WTC11 (cell line): ENCODE measurements at regions not wholly inside any gene's neighbourhood (a gene's known extent, or its start where the extent isn't known, plus 50 kb on each side); places are given as distances from the start of the nearest gene placed in this dataset.

Experiments used
- ATAC-seq: fragments of 200-7000 bp; cut with Tn5 transposase; 2 replicates; pipeline ENCODE4 v1.10.0; 2021; ENCODE audit warnings: mild to moderate bottlenecking, moderate library complexity
- CTCF ChIA-PET: fragments of 300-600 bp; sonication (Branson Sonifier 250); formaldehyde crosslinking; loops from one replicate; lab custom pipeline; 2021; ENCODE audit warnings: antibody characterized with exemption; lab: Charles Lee
- POLR2A ChIA-PET: fragments of 350-600 bp; sonication (Branson Sonifier 250); formaldehyde crosslinking; loops from one replicate; lab custom pipeline; 2021; ENCODE audit warnings: antibody characterized with exemption; lab: Charles Lee
- DNase-seq: peaks from one replicate; pipeline ENCODE4 v3.0.0; 2021; ENCODE audit warnings: low spot score
- H3K27ac Mint-ChIP-seq: 2 replicates; pipeline ENCODE4 v1.8.0; 2021; ENCODE audit warnings: mixed read lengths
- H3K27me3 Mint-ChIP-seq: 2 replicates; pipeline ENCODE4 v1.8.0; 2021; ENCODE audit warnings: low read depth, mild to moderate bottlenecking, moderate library complexity, mixed read lengths
- H3K36me3 Mint-ChIP-seq: 2 replicates; pipeline ENCODE4 v1.8.0; 2021; ENCODE audit warnings: mixed read lengths
- H3K4me1 Mint-ChIP-seq: 2 replicates; pipeline ENCODE4 v1.8.0; 2022; ENCODE audit warnings: mixed read lengths
- H3K4me3 Mint-ChIP-seq: 2 replicates; pipeline ENCODE4 v1.8.0; 2021; ENCODE audit warnings: mild to moderate bottlenecking, moderate library complexity, mixed read lengths
- H3K9me3 Mint-ChIP-seq: 2 replicates; pipeline ENCODE4 v1.8.0; 2021; ENCODE audit warnings: mixed read lengths
- CREB1 ChIP-seq: sonication (generic); formaldehyde crosslinking; IDR thresholded peaks from 2 replicates; pipeline ENCODE4 v1.8.0; 2023; ENCODE audit warnings: mild to moderate bottlenecking, missing genetic modification reagents
- HMGA2 ChIP-seq: fragments of 250-450 bp; sonication (Bioruptor Pico); IDR thresholded peaks from 2 replicates; pipeline ENCODE4 v1.4.0; 2021; ENCODE audit warnings: mild to moderate bottlenecking, moderate library complexity
- JAZF1 ChIP-seq: fragments of 250-450 bp; sonication (Bioruptor Pico); IDR thresholded peaks from 2 replicates; pipeline ENCODE4 v1.9.0; 2021; ENCODE audit warnings: moderate library complexity, mild to moderate bottlenecking, inconsistent platforms
- OVOL2 ChIP-seq: fragments of 250-450 bp; sonication (Bioruptor Pico); IDR thresholded peaks from 2 replicates; pipeline ENCODE4 v1.9.0; 2021; ENCODE audit warnings: mild to moderate bottlenecking, borderline replicate concordance
- PRRX2 ChIP-seq: fragments of 250-450 bp; sonication (Bioruptor Pico); IDR thresholded peaks from 2 replicates; pipeline ENCODE4 v1.8.0; 2021; ENCODE audit warnings: mild to moderate bottlenecking
- SP1 ChIP-seq: sonication (generic); formaldehyde crosslinking; conservative IDR thresholded peaks from 2 replicates; pipeline ENCODE4 v1.8.1; 2022; ENCODE audit warnings: missing genetic modification reagents
- ZNF138 ChIP-seq: sonication (generic); formaldehyde crosslinking; conservative IDR thresholded peaks from 2 replicates; pipeline ENCODE4 v1.8.1; 2022; ENCODE audit warnings: mild to moderate bottlenecking, moderate library complexity, missing genetic modification reagents
- ZNF219 ChIP-seq: sonication (generic); formaldehyde crosslinking; IDR thresholded peaks from 2 replicates; pipeline ENCODE4 v1.8.0; 2023; ENCODE audit warnings: missing genetic modification reagents, mild to moderate bottlenecking, borderline replicate concordance
- ZNF317 ChIP-seq: sonication (generic); formaldehyde crosslinking; IDR thresholded peaks from 2 replicates; pipeline ENCODE4 v1.8.1; 2023; ENCODE audit warnings: low read depth, mild to moderate bottlenecking, moderate library complexity, missing genetic modification reagents, borderline replicate concordance
- ZNF671 ChIP-seq: fragments of 250-450 bp; sonication (Bioruptor Pico); IDR thresholded peaks from 2 replicates; pipeline ENCODE4 v1.8.0; 2021; ENCODE audit warnings: mild to moderate bottlenecking
- TF ChIP-seq, protein P1 (sequence below): sonication (generic); formaldehyde crosslinking; IDR thresholded peaks from 2 replicates; pipeline ENCODE4 v1.8.1; 2022; ENCODE audit warnings: mild to moderate bottlenecking, moderate library complexity, missing genetic modification reagents
- TF ChIP-seq, protein P2 (sequence below): sonication (generic); formaldehyde crosslinking; IDR thresholded peaks from 2 replicates; pipeline ENCODE4 v1.8.0; 2023; ENCODE audit warnings: mild to moderate bottlenecking, missing genetic modification reagents
- TF ChIP-seq, protein P3 (sequence below): fragments of 200-600 bp; IDR thresholded peaks from 2 replicates; pipeline ENCODE4 v1.8.0; 2022; ENCODE audit warnings: antibody characterized with exemption
- TF ChIP-seq, protein P4 (sequence below): fragments of 250-450 bp; sonication (Bioruptor Pico); conservative IDR thresholded peaks from 2 replicates; pipeline ENCODE4 v1.9.0; 2021; ENCODE audit warnings: mild to moderate bottlenecking
- TF ChIP-seq, protein P5 (sequence below): sonication (generic); formaldehyde crosslinking; IDR thresholded peaks from 2 replicates; pipeline ENCODE4 v1.8.1; 2022; ENCODE audit warnings: low read depth, missing genetic modification reagents, borderline replicate concordance
- TF ChIP-seq, protein P6 (sequence below): sonication (generic); formaldehyde crosslinking; conservative IDR thresholded peaks from 2 replicates; pipeline ENCODE4 v1.8.1; 2022; ENCODE audit warnings: mild to moderate bottlenecking, missing genetic modification reagents

DNA sequence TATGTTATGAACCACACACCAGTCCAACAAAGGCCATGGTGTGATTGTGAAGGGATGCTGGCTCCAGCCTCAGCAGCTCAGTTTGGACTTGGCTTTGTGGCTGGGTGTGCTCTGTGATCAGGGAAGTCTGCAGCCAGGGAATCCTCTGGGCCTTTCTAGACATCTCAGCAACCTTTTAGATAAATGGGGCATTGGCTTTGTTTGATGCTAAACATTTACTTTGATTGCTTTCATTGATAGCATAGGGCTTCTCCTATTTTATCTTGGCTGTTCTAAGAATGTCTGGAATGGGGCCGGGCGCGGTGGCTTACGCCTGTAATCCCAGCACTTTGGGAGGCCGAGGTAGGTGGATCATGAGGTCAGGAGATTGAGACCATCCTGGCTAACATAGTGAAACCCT is 104.5 kb downstream of the VAPA start (continued):
- TF ChIP-seq, protein P1, sequence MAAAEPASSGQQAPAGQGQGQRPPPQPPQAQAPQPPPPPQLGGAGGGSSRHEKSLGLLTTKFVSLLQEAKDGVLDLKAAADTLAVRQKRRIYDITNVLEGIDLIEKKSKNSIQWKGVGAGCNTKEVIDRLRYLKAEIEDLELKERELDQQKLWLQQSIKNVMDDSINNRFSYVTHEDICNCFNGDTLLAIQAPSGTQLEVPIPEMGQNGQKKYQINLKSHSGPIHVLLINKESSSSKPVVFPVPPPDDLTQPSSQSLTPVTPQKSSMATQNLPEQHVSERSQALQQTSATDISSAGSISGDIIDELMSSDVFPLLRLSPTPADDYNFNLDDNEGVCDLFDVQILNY (CRISPR knock-in tag): no peak

DNA sequence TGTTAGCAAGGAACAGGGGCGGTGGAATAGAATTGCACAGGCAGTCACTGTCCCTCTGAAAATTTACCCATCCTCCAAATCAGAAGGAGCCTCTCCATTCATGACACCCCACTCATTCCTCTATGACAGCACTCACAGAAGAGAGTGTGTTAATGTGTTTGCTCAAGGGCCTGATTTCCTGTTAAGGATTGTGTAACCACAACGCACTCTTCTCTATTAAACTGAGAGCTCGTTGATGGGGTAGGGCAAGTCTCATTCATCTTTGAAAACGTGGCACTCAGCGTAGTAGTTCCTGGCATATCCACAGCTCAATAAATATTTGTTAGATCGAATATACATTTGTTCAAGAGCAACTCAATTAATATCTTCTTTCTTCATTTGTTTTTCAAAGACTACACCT is 106.4 kb downstream of the VAPA start:
- no peak for ATAC-seq
- no peaks in the 10 kb centered on the region for H3K36me3 Mint-ChIP-seq
- H3K9me3 Mint-ChIP-seq: peaks cover 18% of the 10 kb centered on the region
- no peak overlapping the region for H3K4me3 Mint-ChIP-seq
- no peak overlapping the region for H3K27ac Mint-ChIP-seq
- POLR2A ChIA-PET: no interaction called here
- TF ChIP-seq, protein P2, sequence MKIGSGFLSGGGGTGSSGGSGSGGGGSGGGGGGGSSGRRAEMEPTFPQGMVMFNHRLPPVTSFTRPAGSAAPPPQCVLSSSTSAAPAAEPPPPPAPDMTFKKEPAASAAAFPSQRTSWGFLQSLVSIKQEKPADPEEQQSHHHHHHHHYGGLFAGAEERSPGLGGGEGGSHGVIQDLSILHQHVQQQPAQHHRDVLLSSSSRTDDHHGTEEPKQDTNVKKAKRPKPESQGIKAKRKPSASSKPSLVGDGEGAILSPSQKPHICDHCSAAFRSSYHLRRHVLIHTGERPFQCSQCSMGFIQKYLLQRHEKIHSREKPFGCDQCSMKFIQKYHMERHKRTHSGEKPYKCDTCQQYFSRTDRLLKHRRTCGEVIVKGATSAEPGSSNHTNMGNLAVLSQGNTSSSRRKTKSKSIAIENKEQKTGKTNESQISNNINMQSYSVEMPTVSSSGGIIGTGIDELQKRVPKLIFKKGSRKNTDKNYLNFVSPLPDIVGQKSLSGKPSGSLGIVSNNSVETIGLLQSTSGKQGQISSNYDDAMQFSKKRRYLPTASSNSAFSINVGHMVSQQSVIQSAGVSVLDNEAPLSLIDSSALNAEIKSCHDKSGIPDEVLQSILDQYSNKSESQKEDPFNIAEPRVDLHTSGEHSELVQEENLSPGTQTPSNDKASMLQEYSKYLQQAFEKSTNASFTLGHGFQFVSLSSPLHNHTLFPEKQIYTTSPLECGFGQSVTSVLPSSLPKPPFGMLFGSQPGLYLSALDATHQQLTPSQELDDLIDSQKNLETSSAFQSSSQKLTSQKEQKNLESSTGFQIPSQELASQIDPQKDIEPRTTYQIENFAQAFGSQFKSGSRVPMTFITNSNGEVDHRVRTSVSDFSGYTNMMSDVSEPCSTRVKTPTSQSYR: no peak
- TF ChIP-seq, protein P3, sequence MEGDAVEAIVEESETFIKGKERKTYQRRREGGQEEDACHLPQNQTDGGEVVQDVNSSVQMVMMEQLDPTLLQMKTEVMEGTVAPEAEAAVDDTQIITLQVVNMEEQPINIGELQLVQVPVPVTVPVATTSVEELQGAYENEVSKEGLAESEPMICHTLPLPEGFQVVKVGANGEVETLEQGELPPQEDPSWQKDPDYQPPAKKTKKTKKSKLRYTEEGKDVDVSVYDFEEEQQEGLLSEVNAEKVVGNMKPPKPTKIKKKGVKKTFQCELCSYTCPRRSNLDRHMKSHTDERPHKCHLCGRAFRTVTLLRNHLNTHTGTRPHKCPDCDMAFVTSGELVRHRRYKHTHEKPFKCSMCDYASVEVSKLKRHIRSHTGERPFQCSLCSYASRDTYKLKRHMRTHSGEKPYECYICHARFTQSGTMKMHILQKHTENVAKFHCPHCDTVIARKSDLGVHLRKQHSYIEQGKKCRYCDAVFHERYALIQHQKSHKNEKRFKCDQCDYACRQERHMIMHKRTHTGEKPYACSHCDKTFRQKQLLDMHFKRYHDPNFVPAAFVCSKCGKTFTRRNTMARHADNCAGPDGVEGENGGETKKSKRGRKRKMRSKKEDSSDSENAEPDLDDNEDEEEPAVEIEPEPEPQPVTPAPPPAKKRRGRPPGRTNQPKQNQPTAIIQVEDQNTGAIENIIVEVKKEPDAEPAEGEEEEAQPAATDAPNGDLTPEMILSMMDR: no peak
- TF ChIP-seq JAZF1 (CRISPR knock-in tag): no peak
- TF ChIP-seq, protein P4, sequence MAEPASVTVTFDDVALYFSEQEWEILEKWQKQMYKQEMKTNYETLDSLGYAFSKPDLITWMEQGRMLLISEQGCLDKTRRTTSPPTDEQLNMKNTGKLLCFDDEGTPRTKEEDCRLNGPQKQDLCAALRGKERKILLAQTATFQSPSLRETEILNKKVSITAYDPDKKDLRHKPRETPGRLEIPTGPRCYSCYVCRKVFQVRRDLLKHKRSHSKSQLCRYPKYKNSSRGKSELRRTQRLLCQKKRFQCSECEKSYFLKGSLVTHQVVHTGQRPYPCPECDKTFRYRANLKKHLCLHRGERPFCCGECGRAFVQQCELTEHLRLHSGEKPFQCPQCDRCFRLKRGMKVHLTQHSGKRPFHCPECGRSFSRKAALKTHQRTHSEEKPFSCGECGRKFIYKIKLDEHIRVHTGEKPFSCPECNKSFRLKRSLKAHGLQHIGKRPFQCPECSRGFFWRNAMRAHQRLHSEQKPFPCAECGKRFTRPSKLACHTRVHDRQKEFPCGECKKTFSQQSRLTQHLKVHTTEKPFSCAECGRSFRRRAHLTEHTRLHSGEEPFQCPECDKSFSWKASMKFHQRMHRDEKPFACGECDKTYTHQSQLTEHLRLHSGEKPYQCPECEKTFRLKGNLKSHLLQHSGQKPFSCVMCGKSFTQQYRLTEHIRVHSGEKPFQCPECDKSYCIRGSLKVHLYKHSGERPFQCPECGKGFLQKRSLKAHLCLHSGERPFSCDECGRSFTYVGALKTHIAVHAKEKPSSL (CRISPR knock-in tag): no peak
- no peak for TF ChIP-seq CREB1 (CRISPR knock-in tag)
- TF ChIP-seq ZNF671 (CRISPR knock-in tag): no peak
- TF ChIP-seq ZNF138 (CRISPR knock-in tag): no peak
- TF ChIP-seq, protein P5, sequence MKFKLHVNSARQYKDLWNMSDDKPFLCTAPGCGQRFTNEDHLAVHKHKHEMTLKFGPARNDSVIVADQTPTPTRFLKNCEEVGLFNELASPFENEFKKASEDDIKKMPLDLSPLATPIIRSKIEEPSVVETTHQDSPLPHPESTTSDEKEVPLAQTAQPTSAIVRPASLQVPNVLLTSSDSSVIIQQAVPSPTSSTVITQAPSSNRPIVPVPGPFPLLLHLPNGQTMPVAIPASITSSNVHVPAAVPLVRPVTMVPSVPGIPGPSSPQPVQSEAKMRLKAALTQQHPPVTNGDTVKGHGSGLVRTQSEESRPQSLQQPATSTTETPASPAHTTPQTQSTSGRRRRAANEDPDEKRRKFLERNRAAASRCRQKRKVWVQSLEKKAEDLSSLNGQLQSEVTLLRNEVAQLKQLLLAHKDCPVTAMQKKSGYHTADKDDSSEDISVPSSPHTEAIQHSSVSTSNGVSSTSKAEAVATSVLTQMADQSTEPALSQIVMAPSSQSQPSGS (CRISPR knock-in tag): no peak
- no peak for TF ChIP-seq SP1 (CRISPR knock-in tag)
- TF ChIP-seq ZNF219 (CRISPR knock-in tag): no peak
- no peak for TF ChIP-seq ZNF317 (CRISPR knock-in tag)
- no peak for TF ChIP-seq OVOL2 (CRISPR knock-in tag)
- no peak for TF ChIP-seq PRRX2
- TF ChIP-seq, protein P6, sequence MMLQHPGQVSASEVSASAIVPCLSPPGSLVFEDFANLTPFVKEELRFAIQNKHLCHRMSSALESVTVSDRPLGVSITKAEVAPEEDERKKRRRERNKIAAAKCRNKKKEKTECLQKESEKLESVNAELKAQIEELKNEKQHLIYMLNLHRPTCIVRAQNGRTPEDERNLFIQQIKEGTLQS: no peak
- TF ChIP-seq HMGA2: no peak
- CTCF ChIA-PET: no interaction called here
- H3K4me1 Mint-ChIP-seq: peaks cover 5% of the 10 kb centered on the region
- H3K27me3 Mint-ChIP-seq: no peaks in the 10 kb centered on the region
- DNase-seq: no peak
